ENCODE measurements at regions not wholly inside any gene's neighbourhood (a gene's known extent, or its start where the extent isn't known, plus 50 kb on each side); places are given as distances from the start of the nearest gene placed in this dataset.

DNA sequence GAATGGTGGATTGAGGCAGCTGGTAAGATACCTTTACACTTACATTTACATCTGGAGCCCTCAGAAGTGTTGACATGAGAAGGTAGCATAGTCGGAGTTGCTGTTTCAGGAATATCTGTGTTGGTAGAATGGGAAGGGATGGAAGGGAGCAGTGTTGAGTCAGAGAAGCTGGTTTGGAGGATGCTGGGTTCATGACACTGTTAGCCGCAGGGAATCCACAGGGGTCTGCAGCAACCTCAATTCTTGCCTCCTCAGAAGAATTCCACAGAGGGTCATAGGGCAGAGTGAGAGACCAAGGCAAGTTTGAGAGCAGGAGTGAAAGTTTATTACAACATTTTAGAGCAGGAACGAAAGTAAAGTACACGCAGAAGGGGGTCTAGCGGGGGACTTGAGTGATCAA is 536.8 kb downstream of the QKI start:
- Histone ChIP-seq H3K27ac (no peak overlapping the region), H3K9me3 (no peaks in the 10 kb centered on the region), H3K36me3 (no peaks in the 10 kb centered on the region), H3K27me3 (no peaks in the 10 kb centered on the region), H3K4me1 (no peaks in the 10 kb centered on the region), H3K4me3 (no peak overlapping the region)
- DNase-seq, result no peak
- TF ChIP-seq, protein P1, sequence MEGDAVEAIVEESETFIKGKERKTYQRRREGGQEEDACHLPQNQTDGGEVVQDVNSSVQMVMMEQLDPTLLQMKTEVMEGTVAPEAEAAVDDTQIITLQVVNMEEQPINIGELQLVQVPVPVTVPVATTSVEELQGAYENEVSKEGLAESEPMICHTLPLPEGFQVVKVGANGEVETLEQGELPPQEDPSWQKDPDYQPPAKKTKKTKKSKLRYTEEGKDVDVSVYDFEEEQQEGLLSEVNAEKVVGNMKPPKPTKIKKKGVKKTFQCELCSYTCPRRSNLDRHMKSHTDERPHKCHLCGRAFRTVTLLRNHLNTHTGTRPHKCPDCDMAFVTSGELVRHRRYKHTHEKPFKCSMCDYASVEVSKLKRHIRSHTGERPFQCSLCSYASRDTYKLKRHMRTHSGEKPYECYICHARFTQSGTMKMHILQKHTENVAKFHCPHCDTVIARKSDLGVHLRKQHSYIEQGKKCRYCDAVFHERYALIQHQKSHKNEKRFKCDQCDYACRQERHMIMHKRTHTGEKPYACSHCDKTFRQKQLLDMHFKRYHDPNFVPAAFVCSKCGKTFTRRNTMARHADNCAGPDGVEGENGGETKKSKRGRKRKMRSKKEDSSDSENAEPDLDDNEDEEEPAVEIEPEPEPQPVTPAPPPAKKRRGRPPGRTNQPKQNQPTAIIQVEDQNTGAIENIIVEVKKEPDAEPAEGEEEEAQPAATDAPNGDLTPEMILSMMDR (IDR thresholded peaks at IDR 0.05), result no peak
- ATAC-seq, result no peak
- intact Hi-C loops (cut with DNase I), result loop anchor here (10.0 kb wide), 1 partner anchor 527 kb away; no protein-coding TSS in a partner anchor

DNA sequence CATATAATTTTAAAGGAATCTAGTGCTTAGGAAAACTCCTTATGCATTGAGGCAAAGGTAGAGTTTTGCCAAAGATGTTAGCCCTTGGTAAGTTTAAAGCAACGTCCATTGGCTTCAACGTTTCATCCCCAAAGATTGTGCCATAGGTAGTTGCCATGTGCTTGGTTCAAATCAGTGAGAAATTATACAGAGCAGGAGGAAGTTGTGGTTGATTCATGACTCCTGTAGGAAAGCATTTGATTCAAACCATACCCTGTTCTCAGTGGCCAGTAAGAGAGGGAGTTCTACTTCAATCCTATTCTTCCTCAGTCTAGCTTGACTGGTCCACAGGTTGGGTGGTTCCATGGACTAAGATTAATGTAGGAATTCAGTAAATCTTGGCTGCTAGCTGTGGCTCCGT is 535.6 kb downstream of the QKI start:
- no peak overlapping the region for H3K4me3 ChIP-seq
- DNase-seq, result no peak
- H3K4me1 ChIP-seq, result no peaks in the 10 kb centered on the region
- no peak overlapping the region for H3K27ac ChIP-seq
- intact Hi-C loops (cut with DNase I), result loop anchor here (10.0 kb wide), 1 partner anchor 525 kb away; no protein-coding TSS in a partner anchor
- H3K27me3 ChIP-seq, result no peaks in the 10 kb centered on the region
- TF ChIP-seq, protein P1 (IDR thresholded peaks at IDR 0.05), result no peak
- ATAC-seq, result peak; percentile 29
- H3K9me3 ChIP-seq, result no peaks in the 10 kb centered on the region
- no peaks in the 10 kb centered on the region for H3K36me3 ChIP-seq

DNA sequence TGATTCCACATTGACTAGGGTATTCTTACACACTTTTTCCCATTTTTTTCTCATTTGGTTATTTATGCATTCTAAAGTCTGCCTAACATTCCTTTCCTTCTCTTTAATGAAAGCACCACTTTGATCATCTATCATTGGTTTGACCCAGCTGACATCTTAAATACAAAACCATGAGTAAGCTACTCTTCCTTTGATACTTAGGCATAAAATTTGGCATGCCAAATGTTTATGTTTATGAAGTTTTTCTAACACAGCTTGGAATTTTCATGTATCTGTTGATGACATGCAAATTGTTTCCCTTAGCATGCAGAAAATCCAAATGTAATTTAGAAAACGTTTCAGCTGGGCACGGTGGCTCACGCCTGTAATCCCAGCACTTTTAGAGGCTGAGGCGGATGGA is 534.9 kb downstream of the QKI start:
- TF ChIP-seq, protein P1 (IDR thresholded peaks at IDR 0.05), result no peak
- no peaks in the 10 kb centered on the region for H3K9me3 ChIP-seq
- no peak overlapping the region for H3K27ac ChIP-seq
- H3K27me3 ChIP-seq, result no peaks in the 10 kb centered on the region
- no peaks in the 10 kb centered on the region for H3K4me1 ChIP-seq
- ATAC-seq (no peak), DNase-seq (no peak)
- intact Hi-C loops (cut with DNase I), result no loop called here
- no peak overlapping the region for H3K4me3 ChIP-seq
- H3K36me3 ChIP-seq, result no peaks in the 10 kb centered on the region

DNA sequence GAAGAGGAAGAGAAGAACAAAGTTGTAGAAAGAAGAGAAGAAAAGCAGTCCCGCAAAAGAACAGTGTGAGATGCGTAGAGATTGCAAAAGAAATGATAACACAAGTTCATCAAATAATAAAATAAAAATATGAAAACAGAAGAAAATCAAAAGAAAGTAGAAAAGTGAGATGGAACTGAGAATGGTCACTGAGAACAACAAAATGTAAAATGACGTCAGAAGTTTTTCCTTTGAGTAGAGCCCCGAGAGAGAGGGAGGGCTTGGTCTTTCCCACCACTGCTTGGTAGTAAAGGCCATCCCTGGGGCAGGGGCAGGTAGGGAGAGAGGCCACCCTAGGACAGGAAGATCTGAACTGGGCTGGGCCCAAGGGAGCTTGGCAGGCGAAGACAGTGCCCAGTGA is 533.7 kb downstream of the QKI start:
- ATAC-seq, result no peak

DNA sequence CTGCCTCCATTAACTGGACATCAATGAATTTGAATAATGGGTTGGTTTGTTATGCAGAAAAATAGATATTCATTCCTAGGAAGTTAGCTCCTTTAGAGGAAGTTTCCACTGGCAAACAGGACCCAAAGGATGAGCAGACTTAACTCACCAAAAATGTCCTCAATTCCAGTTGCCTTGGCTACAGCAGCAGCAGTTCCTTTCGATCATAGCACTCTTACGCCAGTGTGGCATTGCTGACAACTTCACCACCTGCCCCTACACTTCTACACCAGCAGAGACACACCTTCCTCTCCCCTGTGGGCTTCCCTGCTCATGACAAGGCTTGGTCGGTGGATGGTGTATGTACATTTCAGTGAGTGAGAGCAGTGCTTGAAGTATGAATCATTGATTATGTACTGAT is 532.8 kb downstream of the QKI start:
- Histone ChIP-seq H3K27ac (no peak overlapping the region), H3K36me3 (no peaks in the 10 kb centered on the region), H3K4me3 (no peak overlapping the region), H3K4me1 (no peaks in the 10 kb centered on the region), H3K27me3 (peaks cover 3% of the 10 kb centered on the region), H3K9me3 (no peaks in the 10 kb centered on the region)
- no peak for ATAC-seq
- intact Hi-C loops (cut with DNase I), result no loop called here
- TF ChIP-seq, protein P1 (IDR thresholded peaks at IDR 0.05), result no peak
- no peak for DNase-seq

More for the DNA sequence above, 533.7 kb downstream of the QKI start:
- no peaks in the 10 kb centered on the region for H3K4me1 ChIP-seq
- H3K36me3 ChIP-seq, result no peaks in the 10 kb centered on the region
- intact Hi-C loops (cut with DNase I), result no loop called here
- no peak for DNase-seq
- no peak overlapping the region for H3K27ac ChIP-seq
- no peak overlapping the region for H3K4me3 ChIP-seq
- no peaks in the 10 kb centered on the region for H3K27me3 ChIP-seq
- H3K9me3 ChIP-seq, result no peaks in the 10 kb centered on the region
- TF ChIP-seq, protein P1 (IDR thresholded peaks at IDR 0.05), result no peak

DNA sequence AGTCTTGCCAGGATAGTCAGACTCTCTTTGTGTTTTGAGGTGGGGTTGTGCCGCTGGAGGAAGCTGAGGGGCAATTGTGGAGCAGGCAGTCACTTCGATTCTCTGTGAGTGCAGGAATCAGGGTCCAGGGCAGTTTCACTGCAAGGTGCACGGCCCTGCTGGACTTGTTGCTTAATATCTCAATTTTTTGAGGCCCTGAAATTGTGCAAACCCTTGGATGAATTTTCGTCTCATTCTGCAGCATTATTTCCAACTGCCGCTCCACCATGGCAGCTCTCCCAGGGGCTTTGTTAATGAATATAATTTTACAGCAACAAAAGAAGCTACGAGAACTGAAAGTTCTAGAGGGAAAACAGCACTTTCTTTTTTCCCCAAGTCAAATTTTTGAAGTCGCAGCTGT is 531.9 kb downstream of the QKI start:
- TF ChIP-seq, protein P1 (IDR thresholded peaks at IDR 0.05), result no peak
- Histone ChIP-seq H3K4me1 (no peaks in the 10 kb centered on the region), H3K4me3 (no peak overlapping the region), H3K27ac (no peak overlapping the region), H3K27me3 (peaks cover 5% of the 10 kb centered on the region), H3K36me3 (no peaks in the 10 kb centered on the region), H3K9me3 (no peaks in the 10 kb centered on the region)
- ATAC-seq (no peak), DNase-seq (no peak)
- intact Hi-C loops (cut with DNase I), result no loop called here
